ENCODE measurements at regions not wholly inside any gene's neighbourhood (a gene's known extent, or its start where the extent isn't known, plus 50 kb on each side); places are given as distances from the start of the nearest gene placed in this dataset.

- DNase-seq = no peak
- Mint-ChIP-seq H3K36me3 (no peaks in the 10 kb centered on the region), H3K27ac (no peak overlapping the region), H3K4me1 (no peaks in the 10 kb centered on the region), H3K4me3 (no peak overlapping the region), H3K9me3 (peaks cover 3% of the 10 kb centered on the region), H3K27me3 (no peaks in the 10 kb centered on the region)
Observed at GRCh38 chr1:188043536-188044245, 1214.9 kb downstream of the PLA2G4A start.

GRCh38 chr1:188050250-188050649, 1221.5 kb downstream of the PLA2G4A start:
- H3K27ac Mint-ChIP-seq = no peak overlapping the region
- DNase-seq = no peak
- no peaks in the 10 kb centered on the region for H3K4me1 Mint-ChIP-seq
- no peaks in the 10 kb centered on the region for H3K27me3 Mint-ChIP-seq
- peaks cover 4% of the 10 kb centered on the region for H3K9me3 Mint-ChIP-seq
- no peaks in the 10 kb centered on the region for H3K36me3 Mint-ChIP-seq
- H3K4me3 Mint-ChIP-seq = no peak overlapping the region

GRCh38 chr1:188056011-188056410, 1227.3 kb downstream of the PLA2G4A start:
- H3K4me3 Mint-ChIP-seq = no peak overlapping the region
- DNase-seq = no peak
- no peaks in the 10 kb centered on the region for H3K4me1 Mint-ChIP-seq
- no peaks in the 10 kb centered on the region for H3K27me3 Mint-ChIP-seq
- no peaks in the 10 kb centered on the region for H3K36me3 Mint-ChIP-seq
- H3K9me3 Mint-ChIP-seq = peaks cover 15% of the 10 kb centered on the region
- H3K27ac Mint-ChIP-seq = no peak overlapping the region

- no peak overlapping the region for H3K27ac Mint-ChIP-seq
- no peak for DNase-seq
- H3K27me3 Mint-ChIP-seq = no peaks in the 10 kb centered on the region
- H3K4me1 Mint-ChIP-seq = no peaks in the 10 kb centered on the region
- no peak overlapping the region for H3K4me3 Mint-ChIP-seq
- peaks cover 20% of the 10 kb centered on the region for H3K9me3 Mint-ChIP-seq
- H3K36me3 Mint-ChIP-seq = no peaks in the 10 kb centered on the region
Observed at GRCh38 chr1:188058801-188059200, 1230.1 kb downstream of the PLA2G4A start.

- H3K4me3 Mint-ChIP-seq = no peak overlapping the region
- H3K9me3 Mint-ChIP-seq = peaks cover 20% of the 10 kb centered on the region
- no peaks in the 10 kb centered on the region for H3K4me1 Mint-ChIP-seq
- no peaks in the 10 kb centered on the region for H3K36me3 Mint-ChIP-seq
- H3K27me3 Mint-ChIP-seq = no peaks in the 10 kb centered on the region
- no peak for DNase-seq
- no peak overlapping the region for H3K27ac Mint-ChIP-seq
Observed at GRCh38 chr1:188061881-188062280, 1233.1 kb downstream of the PLA2G4A start.

- Mint-ChIP-seq H3K36me3 (no peaks in the 10 kb centered on the region), H3K4me1 (no peaks in the 10 kb centered on the region), H3K9me3 (peaks cover 19% of the 10 kb centered on the region), H3K27ac (no peak overlapping the region), H3K27me3 (no peaks in the 10 kb centered on the region), H3K4me3 (no peak overlapping the region)
- DNase-seq = no peak
Observed at GRCh38 chr1:188062456-188062855, 1233.7 kb downstream of the PLA2G4A start.

GRCh38 chr1:188065917-188066316, 1237.2 kb downstream of the PLA2G4A start:
- DNase-seq = no peak
- H3K36me3 Mint-ChIP-seq = no peaks in the 10 kb centered on the region
- no peaks in the 10 kb centered on the region for H3K27me3 Mint-ChIP-seq
- H3K27ac Mint-ChIP-seq = no peak overlapping the region
- H3K4me3 Mint-ChIP-seq = no peak overlapping the region
- peaks cover 25% of the 10 kb centered on the region for H3K9me3 Mint-ChIP-seq
- H3K4me1 Mint-ChIP-seq = no peaks in the 10 kb centered on the region

- DNase-seq = no peak
- no peaks in the 10 kb centered on the region for H3K27me3 Mint-ChIP-seq
- no peaks in the 10 kb centered on the region for H3K36me3 Mint-ChIP-seq
- H3K4me1 Mint-ChIP-seq = no peaks in the 10 kb centered on the region
- no peak overlapping the region for H3K27ac Mint-ChIP-seq
- no peak overlapping the region for H3K4me3 Mint-ChIP-seq
- peaks cover 19% of the 10 kb centered on the region for H3K9me3 Mint-ChIP-seq
Observed at GRCh38 chr1:188070848-188071247, 1242.1 kb downstream of the PLA2G4A start.

GRCh38 chr1:188089015-188089414, 1260.3 kb downstream of the PLA2G4A start:
- peaks cover 7% of the 10 kb centered on the region for H3K9me3 Mint-ChIP-seq
- no peaks in the 10 kb centered on the region for H3K4me1 Mint-ChIP-seq

GRCh38 chr1:188089461-188089860, 1260.7 kb downstream of the PLA2G4A start:
- Mint-ChIP-seq H3K9me3 (peaks cover 7% of the 10 kb centered on the region), H3K36me3 (no peaks in the 10 kb centered on the region), H3K4me1 (no peaks in the 10 kb centered on the region), H3K4me3 (no peak overlapping the region), H3K27me3 (no peaks in the 10 kb centered on the region), H3K27ac (no peak overlapping the region)
- DNase-seq = no peak

More at GRCh38 chr1:188089015-188089414, 1260.3 kb downstream of the PLA2G4A start:
- no peaks in the 10 kb centered on the region for H3K27me3 Mint-ChIP-seq
- no peaks in the 10 kb centered on the region for H3K36me3 Mint-ChIP-seq
- H3K4me3 Mint-ChIP-seq = no peak overlapping the region
- no peak for DNase-seq
- H3K27ac Mint-ChIP-seq = no peak overlapping the region

- no peak overlapping the region for H3K27ac Mint-ChIP-seq
- peaks cover 3% of the 10 kb centered on the region for H3K9me3 Mint-ChIP-seq
- H3K4me1 Mint-ChIP-seq = no peaks in the 10 kb centered on the region
- no peak for DNase-seq
- H3K4me3 Mint-ChIP-seq = no peak overlapping the region
- H3K27me3 Mint-ChIP-seq = no peaks in the 10 kb centered on the region
- H3K36me3 Mint-ChIP-seq = no peaks in the 10 kb centered on the region
Observed at GRCh38 chr1:188096521-188096920, 1267.8 kb downstream of the PLA2G4A start.

- Mint-ChIP-seq H3K27me3 (no peaks in the 10 kb centered on the region), H3K36me3 (no peaks in the 10 kb centered on the region), H3K9me3 (no peaks in the 10 kb centered on the region), H3K27ac (no peak overlapping the region), H3K4me1 (no peaks in the 10 kb centered on the region), H3K4me3 (no peak overlapping the region)
- no peak for DNase-seq
Observed at GRCh38 chr1:188117436-188117835, 1288.7 kb downstream of the PLA2G4A start.

GRCh38 chr1:188122646-188123045, 1293.9 kb downstream of the PLA2G4A start:
- no peak overlapping the region for H3K27ac Mint-ChIP-seq
- no peak for DNase-seq
- H3K36me3 Mint-ChIP-seq = no peaks in the 10 kb centered on the region
- H3K9me3 Mint-ChIP-seq = peaks cover 2% of the 10 kb centered on the region
- no peak overlapping the region for H3K4me3 Mint-ChIP-seq
- H3K27me3 Mint-ChIP-seq = no peaks in the 10 kb centered on the region
- H3K4me1 Mint-ChIP-seq = no peaks in the 10 kb centered on the region

- H3K4me3 Mint-ChIP-seq = no peak overlapping the region
- H3K4me1 Mint-ChIP-seq = no peaks in the 10 kb centered on the region
- peaks cover 3% of the 10 kb centered on the region for H3K9me3 Mint-ChIP-seq
- no peak for DNase-seq
- H3K27ac Mint-ChIP-seq = no peak overlapping the region
- H3K27me3 Mint-ChIP-seq = no peaks in the 10 kb centered on the region
- peaks cover 2% of the 10 kb centered on the region for H3K36me3 Mint-ChIP-seq
Observed at GRCh38 chr1:188127507-188127906, 1298.8 kb downstream of the PLA2G4A start.

- H3K27ac Mint-ChIP-seq = no peak overlapping the region
- peaks cover 2% of the 10 kb centered on the region for H3K9me3 Mint-ChIP-seq
- peaks cover 2% of the 10 kb centered on the region for H3K36me3 Mint-ChIP-seq
- H3K4me1 Mint-ChIP-seq = no peaks in the 10 kb centered on the region
- DNase-seq = no peak
- H3K4me3 Mint-ChIP-seq = no peak overlapping the region
- no peaks in the 10 kb centered on the region for H3K27me3 Mint-ChIP-seq
Observed at GRCh38 chr1:188128761-188129160, 1300.0 kb downstream of the PLA2G4A start.

Data from activated naive CD8-positive, alpha-beta T cell treated with anti-CD3 and anti-CD28 coated beads for 36 hours (primary cell).